GM12878 (cell line): ENCODE measurements at regions not wholly inside any gene's neighbourhood (a gene's known extent, or its start where the extent isn't known, plus 50 kb on each side); places are given as distances from the start of the nearest gene placed in this dataset.

ENCODE experiments used
- ATAC-seq: fragments of 200-7000 bp; cut with Tn5 transposase; 3 replicates; pipeline ENCODE4 v1.9.1; 2020; ENCODE audit warnings: mild to moderate bottlenecking, moderate library complexity
- BruUV-seq: library from RNA; stranded (reverse); fragments of 400-500 nt; replicated peaks from 2 replicates; lab custom pipeline; 2021; lab: Mats Ljungman, UMichigan
- CTCF ChIA-PET: fragments of 300-600 bp; sonication (Branson Sonifier 250); formaldehyde crosslinking; extraction: SDS; loops from one replicate; lab custom pipeline; 2021; ENCODE audit warnings: inconsistent platforms; lab: Yijun Ruan, JAX
- POLR2A ChIA-PET: fragments of 350-600 bp; formaldehyde crosslinking; extraction: SDS; loops from one replicate; lab custom pipeline; 2021; ENCODE audit warnings: inconsistent platforms; lab: Charles Lee
- RAD21 ChIA-PET: fragments of 300-600 bp; sonication (Branson Sonifier 250); formaldehyde crosslinking; loops from one replicate; lab custom pipeline; 2023; ENCODE audit warnings: antibody characterized with exemption; ENCODE audit not compliant: unreplicated experiment; lab: Charles Lee
- SMC1A ChIA-PET: fragments of 300-600 bp; sonication (Branson Sonifier 250); formaldehyde crosslinking; loops from one replicate; lab custom pipeline; 2023; ENCODE audit not compliant: unreplicated experiment, uncharacterized antibody; lab: Charles Lee
- DNase-seq: peaks from one replicate; pipeline ENCODE4 v3.0.0-alpha.2; 2011; ENCODE audit warnings: low read depth, low spot score
- FAIRE-seq: peaks from 3 replicates; lab custom pipeline; 2011; peaks lifted over from hg19 to GRCh38; lab: Jason Lieb, UNC
- H2AFZ ChIP-seq: 2 replicates; pipeline ENCODE4 v1.6.0; 2011; ENCODE audit warnings: low read depth, low read length, control low read depth; ENCODE audit not compliant: control insufficient read depth
- H3K27ac ChIP-seq: 2 replicates; pipeline ENCODE4 v1.5.1; 2011; ENCODE audit warnings: control low read depth; ENCODE audit not compliant: control insufficient read depth, insufficient read depth
- H3K27me3 ChIP-seq, 2 experiments: replicated peaks in 1 of 2; 2 replicates each; pipeline versions ENCODE4 v1.6.0 to v1.6.1; 2011; ENCODE audit warnings: low read length in 1 of 2; ENCODE audit not compliant: control insufficient read depth in 2 of 2, insufficient read depth in 2 of 2
- H3K36me3 ChIP-seq, 2 experiments: 2 replicates each; pipeline ENCODE4 v1.5.1; 2011; ENCODE audit warnings: low read length in 1 of 2; ENCODE audit not compliant: control insufficient read depth in 2 of 2, insufficient read depth in 2 of 2
- H3K4me1 ChIP-seq: 2 replicates; pipeline ENCODE4 v1.6.1; 2011; ENCODE audit warnings: mild to moderate bottlenecking, low read length, moderate library complexity, mixed read lengths; ENCODE audit not compliant: control insufficient read depth, insufficient read depth
- H3K4me2 ChIP-seq: 2 replicates; pipeline ENCODE4 v1.6.0; 2011; ENCODE audit warnings: control low read depth; ENCODE audit not compliant: control insufficient read depth, insufficient read depth
- H3K4me3 ChIP-seq: fragments of 200-600 bp; sonication (generic); 2 replicates; pipeline ENCODE4 v1.5.1; 2016
- H3K79me2 ChIP-seq: 2 replicates; pipeline ENCODE4 v1.6.0; 2011; ENCODE audit warnings: low read length; ENCODE audit not compliant: control insufficient read depth, insufficient read depth
- H3K9ac ChIP-seq: 2 replicates; pipeline ENCODE4 v1.8.0; 2011; ENCODE audit warnings: low read length, control low read depth, mixed read lengths; ENCODE audit not compliant: control insufficient read depth, insufficient read depth
- H3K9me3 ChIP-seq: replicated peaks from 3 replicates; pipeline ENCODE4 v1.5.1; 2011; ENCODE audit warnings: mild to moderate bottlenecking, low read length; ENCODE audit not compliant: control insufficient read depth, insufficient read depth
- H4K20me1 ChIP-seq: 2 replicates; pipeline ENCODE4 v1.6.0; 2011; ENCODE audit not compliant: control insufficient read depth, insufficient read depth
- BHLHE40 ChIP-seq, 2 experiments: fragments of 450-650 bp in 1 of 2; IDR thresholded peaks; 2 replicates each; pipeline ENCODE4 v1.6.1; 2011 to 2017; ENCODE audit warnings: low read depth in 2 of 2, borderline replicate concordance in 1 of 2, improper control_type of control experiment in 1 of 2, low read length in 1 of 2, mild to moderate bottlenecking in 1 of 2
- LARP7 ChIP-seq: fragments of 450-650 bp; IDR thresholded peaks from 2 replicates; pipeline ENCODE4 v1.6.1; 2017; ENCODE audit warnings: mild to moderate bottlenecking
- NFYA ChIP-seq: IDR thresholded peaks from 2 replicates; pipeline ENCODE4 v1.6.1; 2011; ENCODE audit warnings: low read depth, mild to moderate bottlenecking, low read length, improper control_type of control experiment, borderline replicate concordance
- NR2C2 ChIP-seq: IDR thresholded peaks from 2 replicates; pipeline ENCODE4 v1.6.1; 2011; ENCODE audit warnings: borderline replicate concordance, low read depth; ENCODE audit not compliant: control insufficient read depth, insufficient read length
- POLR2A ChIP-seq: IDR thresholded peaks from 2 replicates; pipeline ENCODE4 v1.6.1; 2011; ENCODE audit warnings: low read depth, mild to moderate bottlenecking, low read length
- POLR2AphosphoS2 ChIP-seq: IDR thresholded peaks from 2 replicates; pipeline ENCODE4 v1.6.1; 2011; ENCODE audit warnings: low read depth, mild to moderate bottlenecking, low read length, improper control_type of control experiment, moderate library complexity
- SP1 ChIP-seq: IDR thresholded peaks from one replicate; pipeline ENCODE4 v1.6.1; 2011; ENCODE audit warnings: low read depth, low read length
- WGBS: methylation state at CpG from one replicate; pipeline ENCODE4 v1.1.6; 2016; ENCODE audit warnings: low lambda C conversion rate; ENCODE audit not compliant: insufficient replicate concordance, insufficient coverage; ENCODE audit errors: missing lambda C conversion rate; 5-methylcytosine and 5-hydroxymethylcytosine counted together
- in situ Hi-C: fragments of 300-500 bp; cut with MboI; formaldehyde crosslinking; loops from 9 replicates; pipeline ENCODE4 v1.14.3; 2018; ENCODE audit warnings: mixed read lengths
- intact Hi-C: fragments of 100-400 bp; cut with micrococcal nuclease; formaldehyde crosslinking; loops from one replicate; pipeline ENCODE4 v1.14.2; 2022; ENCODE audit not compliant: unreplicated experiment
- TF ChIP-seq, protein P1 (sequence below): fragments of 450-650 bp; IDR thresholded peaks from 2 replicates; pipeline ENCODE4 v1.6.1; 2017; ENCODE audit warnings: low read depth, mild to moderate bottlenecking, moderate library complexity

DNA sequence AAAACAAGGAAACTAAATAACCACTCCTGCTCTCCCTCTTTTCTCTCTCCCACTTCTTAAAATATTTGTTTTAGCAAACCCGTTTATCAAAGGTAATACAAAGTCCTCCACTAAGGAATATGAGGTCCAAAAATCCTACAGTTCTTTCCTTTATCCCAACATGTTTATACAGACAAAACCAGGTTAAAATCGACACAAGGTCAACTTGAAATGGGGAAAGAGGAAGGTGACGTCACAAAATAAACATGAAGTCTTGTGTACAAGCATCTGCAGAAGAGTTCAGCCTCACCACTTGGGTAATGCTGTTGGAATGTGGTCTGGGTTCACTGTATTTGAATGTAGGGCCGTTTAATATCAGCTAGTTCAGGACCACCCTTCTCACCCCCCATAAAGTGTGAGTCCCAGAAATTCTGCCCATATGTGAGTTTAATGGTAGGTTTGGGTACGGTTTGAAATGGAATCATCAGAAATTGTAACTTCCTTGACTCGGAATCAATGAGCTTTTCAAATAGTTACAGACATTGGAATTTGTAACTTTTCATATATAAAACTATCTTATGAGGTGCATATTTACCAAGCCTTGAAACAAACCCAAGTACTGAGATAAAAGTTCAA, 120.0 kb upstream of the SLC38A2 start:
- ATAC-seq: no peak
- no peak overlapping the region for H3K9ac ChIP-seq
- ChIA-PET POLR2A (no interaction called here), RAD21 (no interaction called here), SMC1A (interaction anchor here (0.9 to 1.9 kb wide), 4 partner anchors 9 to 24 kb away, joined by 3 to 5 read pairs (median 4); no protein-coding TSS in a partner anchor), CTCF (interaction anchor here (0.7 kb wide), 1 partner anchor 679 kb away, joined by 3 read pairs; no protein-coding TSS in a partner anchor)
- no peak overlapping the region for H2AFZ ChIP-seq
- BruUV-seq: no TSS peak
- no peaks in the 10 kb centered on the region for H3K27me3 ChIP-seq
- no peaks in the 10 kb centered on the region for H3K9me3 ChIP-seq
- TF ChIP-seq NR2C2 (no peak), SP1 (no peak), POLR2AphosphoS2 (no peak), LARP7 (no peak), NFYA (no peak), POLR2A (no peak), BHLHE40 (IDR thresholded peaks at IDR 0.05; ENCODE audit: borderline replicate concordance in 1 of 2, low read depth in 2 of 2, low read length in 1 of 2) (no peak)
- TF ChIP-seq, protein P1, sequence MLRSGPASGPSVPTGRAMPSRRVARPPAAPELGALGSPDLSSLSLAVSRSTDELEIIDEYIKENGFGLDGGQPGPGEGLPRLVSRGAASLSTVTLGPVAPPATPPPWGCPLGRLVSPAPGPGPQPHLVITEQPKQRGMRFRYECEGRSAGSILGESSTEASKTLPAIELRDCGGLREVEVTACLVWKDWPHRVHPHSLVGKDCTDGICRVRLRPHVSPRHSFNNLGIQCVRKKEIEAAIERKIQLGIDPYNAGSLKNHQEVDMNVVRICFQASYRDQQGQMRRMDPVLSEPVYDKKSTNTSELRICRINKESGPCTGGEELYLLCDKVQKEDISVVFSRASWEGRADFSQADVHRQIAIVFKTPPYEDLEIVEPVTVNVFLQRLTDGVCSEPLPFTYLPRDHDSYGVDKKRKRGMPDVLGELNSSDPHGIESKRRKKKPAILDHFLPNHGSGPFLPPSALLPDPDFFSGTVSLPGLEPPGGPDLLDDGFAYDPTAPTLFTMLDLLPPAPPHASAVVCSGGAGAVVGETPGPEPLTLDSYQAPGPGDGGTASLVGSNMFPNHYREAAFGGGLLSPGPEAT: no peak
- H3K27ac ChIP-seq: no peak overlapping the region
- H3K4me2 ChIP-seq: no peak overlapping the region
- FAIRE-seq: no peak
- in situ Hi-C loops (no loop called here), intact Hi-C loops (no loop called here)
- H4K20me1 ChIP-seq: no peaks in the 10 kb centered on the region
- H3K4me3 ChIP-seq: no peak overlapping the region
- H3K36me3 ChIP-seq: no peaks in the 10 kb centered on the region
- H3K79me2 ChIP-seq: no peaks in the 10 kb centered on the region
- 78% methylated on average over 6 of the region's 6 CpGs for WGBS
- H3K4me1 ChIP-seq: no peaks in the 10 kb centered on the region
- no peak for DNase-seq
